ENCODE measurements at regions not wholly inside any gene's neighbourhood (a gene's known extent, or its start where the extent isn't known, plus 50 kb on each side); places are given as distances from the start of the nearest gene placed in this dataset.

- peak; percentile 90 to 95 for DNase-seq (ENCODE audit: low read depth in 1 of 2, low spot score in 1 of 2)
- no peaks in the 10 kb centered on the region for H3K36me3 ChIP-seq
- no peaks in the 10 kb centered on the region for H3K27me3 ChIP-seq
- no peak overlapping the region for H3K4me3 ChIP-seq
- no peaks in the 10 kb centered on the region for H3K9me3 ChIP-seq (ENCODE audit: low read depth)
- peak overlapping the region; percentile 85 for H3K27ac ChIP-seq
- peaks cover 49% of the 10 kb centered on the region for H3K4me1 ChIP-seq (ENCODE audit: low read depth)
- no peak for TF ChIP-seq CTCF (IDR thresholded peaks at IDR 0.05; ENCODE audit: low read depth, low read length)
These were observed 50.5 kb upstream of the PPP2R5A start for GRCh38 chr1:212234431-212235395.

Data from cardiac muscle cell (in vitro differentiated cells and primary cell).